SIG-M5 treated with dmso at 0.1 percent for 504 hours (cell line): ENCODE measurements at regions not wholly inside any gene's neighbourhood (a gene's known extent, or its start where the extent isn't known, plus 50 kb on each side); places are given as distances from the start of the nearest gene placed in this dataset.
A peak's percentile ranks its signal among the peaks of the same experiment; 100 is the strongest.
"Not testable (repeated sequence)": the region's sequence is repeated elsewhere in the genome, so short reads cannot be mapped to it uniquely, and the experiment has no call there.

ENCODE experiments used
- DNase-seq: peaks from one replicate; lab custom pipeline; 2025; ENCODE audit not compliant: unreplicated experiment; lab: John Stamatoyannopoulos, UW

- no peak for DNase-seq
Measured at GRCh38 chrX:113935518-113935917, 648.4 kb upstream of the HTR2C start.

GRCh38 chrX:113933931-113934330, 650.0 kb upstream of the HTR2C start:
- no peak for DNase-seq

GRCh38 chrX:113929004-113929403, 654.9 kb upstream of the HTR2C start:
- peak; percentile 36 for DNase-seq

- no peak for DNase-seq
Measured at GRCh38 chrX:113920661-113921060, 663.2 kb upstream of the HTR2C start.

- DNase-seq, result no peak
Measured at GRCh38 chrX:113919387-113919786, 664.5 kb upstream of the HTR2C start.

- DNase-seq, result no peak
Measured at GRCh38 chrX:113906168-113906567, 677.7 kb upstream of the HTR2C start.

- DNase-seq, result no peak
Measured at GRCh38 chrX:113892891-113893290, 691.0 kb upstream of the HTR2C start.

- no peak for DNase-seq
Measured at GRCh38 chrX:113892401-113892800, 691.5 kb upstream of the HTR2C start.

GRCh38 chrX:113873056-113873455, 710.8 kb upstream of the HTR2C start:
- no peak for DNase-seq

- DNase-seq, result no peak
Measured at GRCh38 chrX:113868711-113869110, 715.2 kb upstream of the HTR2C start.

- no peak for DNase-seq
Measured at GRCh38 chrX:113868177-113868576, 715.7 kb upstream of the HTR2C start.

GRCh38 chrX:113849408-113849807, 734.5 kb upstream of the HTR2C start:
- no peak for DNase-seq

GRCh38 chrX:113833096-113834055, 750.5 kb upstream of the HTR2C start:
- no peak for DNase-seq

GRCh38 chrX:113828470-113828869, 755.4 kb upstream of the HTR2C start:
- DNase-seq, result no peak

GRCh38 chrX:113818346-113818745, 765.5 kb upstream of the HTR2C start:
- DNase-seq, result no peak

GRCh38 chrX:113804819-113805218, 779.1 kb upstream of the HTR2C start:
- no peak for DNase-seq

- DNase-seq, result no peak
Measured at GRCh38 chrX:113804291-113804690, 779.6 kb upstream of the HTR2C start.

GRCh38 chrX:113802837-113803236, 781.0 kb upstream of the HTR2C start:
- DNase-seq, result no peak

- DNase-seq, result no peak
Measured at GRCh38 chrX:113800955-113801354, 782.9 kb upstream of the HTR2C start.

- no peak for DNase-seq
Measured at GRCh38 chrX:113793563-113793962, 790.3 kb upstream of the HTR2C start.

GRCh38 chrX:113790987-113791386, 792.9 kb upstream of the HTR2C start:
- DNase-seq, result no peak

- not testable (repeated sequence) for DNase-seq
Measured at GRCh38 chrX:113784754-113785153, 799.1 kb upstream of the HTR2C start.

GRCh38 chrX:113770806-113771205, 813.1 kb upstream of the HTR2C start:
- no peak for DNase-seq
